ENCODE measurements at regions not wholly inside any gene's neighbourhood (a gene's known extent, or its start where the extent isn't known, plus 50 kb on each side); places are given as distances from the start of the nearest gene placed in this dataset.
A peak's percentile ranks its signal among the peaks of the same experiment; 100 is the strongest.

- no peak for DNase-seq (ENCODE audit: extremely low read depth, low read depth)
- no peak overlapping the region for H3K4me3 ChIP-seq (replicated peaks; ENCODE audit: low read depth, low read length)
- TF ChIP-seq CTCF (IDR thresholded peaks at IDR 0.05; ENCODE audit: low read depth, low read length, missing control alignments): no peak
Measured at GRCh38 chr6:20279051-20279450, 66.8 kb upstream of the MBOAT1 start.

GRCh38 chr6:20279608-20280287, 67.5 kb upstream of the MBOAT1 start:
- DNase-seq (ENCODE audit: extremely low read depth, low read depth): no peak
- no peak for TF ChIP-seq CTCF (IDR thresholded peaks at IDR 0.05; ENCODE audit: low read depth, low read length, missing control alignments)

DNA sequence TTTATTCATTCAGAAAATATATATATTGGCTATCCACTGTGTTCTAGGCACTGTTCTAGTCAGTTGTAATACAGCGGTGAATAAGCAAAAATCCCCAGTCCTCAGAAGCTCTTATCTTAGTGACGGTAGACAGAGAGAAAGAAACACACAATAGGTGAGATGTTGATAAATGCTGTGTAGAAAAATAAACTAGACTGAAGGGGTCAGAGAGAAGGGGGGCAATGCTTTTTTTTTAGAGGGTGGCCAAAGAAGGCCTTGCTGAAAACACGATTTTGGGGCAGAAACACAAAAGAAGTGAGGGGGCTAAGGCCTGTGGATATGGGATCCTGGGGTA, 68.0 kb upstream of the MBOAT1 start:
- no peak for DNase-seq (ENCODE audit: extremely low read depth, low read depth)
- H3K4me3 ChIP-seq (replicated peaks; ENCODE audit: low read depth, low read length): no peak overlapping the region
- no peak for TF ChIP-seq CTCF (IDR thresholded peaks at IDR 0.05; ENCODE audit: low read depth, low read length, missing control alignments)

More at GRCh38 chr6:20279608-20280287, 67.5 kb upstream of the MBOAT1 start:
- no peak overlapping the region for H3K4me3 ChIP-seq (replicated peaks; ENCODE audit: low read depth, low read length)

DNA sequence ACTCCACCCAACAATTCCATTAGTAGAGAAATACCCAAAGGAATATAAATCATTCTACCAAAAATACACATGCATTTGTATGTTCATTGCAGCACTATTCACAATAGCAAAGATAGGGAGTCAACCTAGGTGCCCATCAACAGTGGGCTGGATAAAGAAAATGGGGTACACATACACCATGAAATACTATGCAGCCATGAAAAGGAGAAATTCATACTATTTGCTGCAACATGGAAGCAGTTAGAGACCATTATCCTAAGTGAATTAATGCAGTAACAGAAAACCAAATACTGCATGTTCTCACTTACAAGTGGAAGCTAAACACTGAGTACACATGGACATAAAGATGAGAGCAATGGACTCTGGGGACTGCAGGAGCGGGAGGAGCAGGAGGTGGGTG, 72.4 kb upstream of the MBOAT1 start:
- TF ChIP-seq CTCF (IDR thresholded peaks at IDR 0.05; ENCODE audit: low read depth, low read length, missing control alignments): no peak
- DNase-seq (ENCODE audit: extremely low read depth, low read depth): no peak
- no peak overlapping the region for H3K4me3 ChIP-seq (replicated peaks; ENCODE audit: low read depth, low read length)

GRCh38 chr6:20286968-20287565, 74.8 kb upstream of the MBOAT1 start:
- no peak overlapping the region for H3K4me3 ChIP-seq (replicated peaks; ENCODE audit: low read depth, low read length)
- TF ChIP-seq CTCF (IDR thresholded peaks at IDR 0.05; ENCODE audit: low read depth, low read length, missing control alignments): no peak
- DNase-seq (ENCODE audit: extremely low read depth, low read depth): no peak

GRCh38 chr6:20291764-20292580, 79.7 kb upstream of the MBOAT1 start:
- peak; percentile 76 for DNase-seq (ENCODE audit: extremely low read depth, low read depth)
- peak; percentile 85 for TF ChIP-seq CTCF (IDR thresholded peaks at IDR 0.05; ENCODE audit: low read depth, low read length, missing control alignments)
- no peak overlapping the region for H3K4me3 ChIP-seq (replicated peaks; ENCODE audit: low read depth, low read length)
